ENCODE measurements at regions not wholly inside any gene's neighbourhood (a gene's known extent, or its start where the extent isn't known, plus 50 kb on each side); places are given as distances from the start of the nearest gene placed in this dataset.

DNA sequence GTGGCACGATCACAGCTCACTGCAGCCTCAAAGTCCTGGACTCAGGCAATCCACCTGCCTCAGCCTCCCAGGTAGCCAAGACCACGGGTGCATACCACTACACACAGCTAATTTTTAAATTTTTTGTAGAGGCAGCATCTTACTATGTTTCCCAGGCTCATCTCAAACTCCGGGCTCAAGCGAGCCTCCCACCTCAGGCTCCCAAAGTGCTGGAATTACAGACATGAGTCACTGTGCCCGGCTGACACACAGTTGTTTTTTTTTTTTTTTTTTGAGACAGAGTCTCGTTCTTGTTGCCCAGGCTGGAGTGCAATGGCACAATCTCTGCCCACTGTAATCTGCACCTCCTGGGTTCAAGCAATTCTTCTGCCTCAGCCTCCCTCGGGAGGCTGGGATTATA lies 70.1 kb upstream of the CNOT6 start:
- Histone ChIP-seq H3K4me1 (no peaks in the 10 kb centered on the region), H3K4me3 (no peak overlapping the region), H3K27ac (no peak overlapping the region), H3K27me3 (no peaks in the 10 kb centered on the region), H3K36me3 (no peaks in the 10 kb centered on the region), H3K9me3 (no peaks in the 10 kb centered on the region)
- TF ChIP-seq POLR2A (IDR thresholded peaks at IDR 0.05) (no peak), POLR2AphosphoS5 (IDR thresholded peaks at IDR 0.05) (no peak)
- TF ChIP-seq, protein P1, sequence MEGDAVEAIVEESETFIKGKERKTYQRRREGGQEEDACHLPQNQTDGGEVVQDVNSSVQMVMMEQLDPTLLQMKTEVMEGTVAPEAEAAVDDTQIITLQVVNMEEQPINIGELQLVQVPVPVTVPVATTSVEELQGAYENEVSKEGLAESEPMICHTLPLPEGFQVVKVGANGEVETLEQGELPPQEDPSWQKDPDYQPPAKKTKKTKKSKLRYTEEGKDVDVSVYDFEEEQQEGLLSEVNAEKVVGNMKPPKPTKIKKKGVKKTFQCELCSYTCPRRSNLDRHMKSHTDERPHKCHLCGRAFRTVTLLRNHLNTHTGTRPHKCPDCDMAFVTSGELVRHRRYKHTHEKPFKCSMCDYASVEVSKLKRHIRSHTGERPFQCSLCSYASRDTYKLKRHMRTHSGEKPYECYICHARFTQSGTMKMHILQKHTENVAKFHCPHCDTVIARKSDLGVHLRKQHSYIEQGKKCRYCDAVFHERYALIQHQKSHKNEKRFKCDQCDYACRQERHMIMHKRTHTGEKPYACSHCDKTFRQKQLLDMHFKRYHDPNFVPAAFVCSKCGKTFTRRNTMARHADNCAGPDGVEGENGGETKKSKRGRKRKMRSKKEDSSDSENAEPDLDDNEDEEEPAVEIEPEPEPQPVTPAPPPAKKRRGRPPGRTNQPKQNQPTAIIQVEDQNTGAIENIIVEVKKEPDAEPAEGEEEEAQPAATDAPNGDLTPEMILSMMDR (IDR thresholded peaks at IDR 0.05), result no peak
- DNase-seq (ENCODE audit: low spot score in 2 of 2), result no peak
- intact Hi-C loops (cut with DNase I; ENCODE audit: low total_unique reads), result no loop called here

DNA sequence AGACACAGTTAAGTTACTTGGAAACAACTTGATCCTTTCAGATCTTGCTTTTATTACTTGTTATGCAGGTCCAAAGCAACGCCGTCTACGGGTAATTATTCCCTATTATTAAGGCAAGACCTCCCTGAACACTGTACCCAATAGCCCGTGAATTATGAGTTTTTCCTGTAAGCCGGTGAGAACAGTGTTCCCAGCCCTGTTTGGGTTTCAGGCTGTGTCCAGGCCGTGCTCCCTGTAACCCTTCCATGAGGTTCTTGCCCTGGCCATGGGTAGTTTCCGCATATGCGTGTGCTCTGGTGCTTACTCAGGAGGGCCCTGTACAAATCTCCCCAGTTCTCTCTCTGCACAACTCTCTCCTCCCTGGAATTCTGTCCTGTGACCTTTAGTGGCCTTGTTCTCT lies 65.6 kb upstream of the CNOT6 start:
- Histone ChIP-seq H3K9me3 (peaks cover 0 to 6% of the 10 kb centered on the region in 2 donors), H3K27ac (no peak overlapping the region), H3K36me3 (no peaks in the 10 kb centered on the region), H3K27me3 (no peaks in the 10 kb centered on the region), H3K4me1 (no peaks in the 10 kb centered on the region), H3K4me3 (no peak overlapping the region)
- no peak for DNase-seq (ENCODE audit: low spot score in 2 of 2)
- TF ChIP-seq POLR2AphosphoS5 (IDR thresholded peaks at IDR 0.05) (no peak), POLR2A (IDR thresholded peaks at IDR 0.05) (no peak)
- TF ChIP-seq, protein P1 (IDR thresholded peaks at IDR 0.05), result no peak
- intact Hi-C loops (cut with DNase I; ENCODE audit: low total_unique reads), result loop anchor here (5.0 kb wide), 1 partner anchor 244 kb away; no protein-coding TSS in a partner anchor

DNA sequence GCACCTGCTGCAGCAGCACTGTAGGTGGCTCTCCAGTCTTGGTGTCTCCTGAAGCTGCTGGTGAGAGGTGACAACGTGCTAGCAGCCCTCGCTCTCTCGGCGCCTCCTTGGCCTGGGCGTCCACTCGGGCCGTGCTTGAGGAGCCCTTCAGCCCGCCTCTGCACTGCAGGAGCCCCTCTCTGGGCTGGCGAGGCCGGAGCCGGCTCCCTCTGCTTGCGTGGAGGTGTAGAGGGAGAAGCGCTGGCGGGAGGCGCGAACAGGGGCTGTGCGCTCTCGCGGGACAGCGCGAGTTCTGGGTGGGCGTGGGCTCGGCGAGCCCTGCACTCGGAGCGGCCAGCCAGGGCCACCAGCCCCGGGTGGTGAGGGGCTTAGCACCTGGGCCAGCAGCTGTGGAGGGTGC lies 62.2 kb upstream of the CNOT6 start:
- H3K4me1 ChIP-seq, result no peaks in the 10 kb centered on the region
- peaks cover 0 to 4% of the 10 kb centered on the region in 2 donors for H3K27me3 ChIP-seq
- intact Hi-C loops (cut with DNase I; ENCODE audit: low total_unique reads), result no loop called here
- DNase-seq (ENCODE audit: low spot score in 2 of 2), result no peak
- H3K27ac ChIP-seq, result no peak overlapping the region
- H3K4me3 ChIP-seq, result no peak overlapping the region
- TF ChIP-seq, protein P1 (IDR thresholded peaks at IDR 0.05), result no peak
- TF ChIP-seq POLR2AphosphoS5 (IDR thresholded peaks at IDR 0.05) (no peak), POLR2A (IDR thresholded peaks at IDR 0.05) (no peak)
- H3K9me3 ChIP-seq, result peaks cover 0 to 6% of the 10 kb centered on the region in 2 donors
- no peaks in the 10 kb centered on the region for H3K36me3 ChIP-seq

DNA sequence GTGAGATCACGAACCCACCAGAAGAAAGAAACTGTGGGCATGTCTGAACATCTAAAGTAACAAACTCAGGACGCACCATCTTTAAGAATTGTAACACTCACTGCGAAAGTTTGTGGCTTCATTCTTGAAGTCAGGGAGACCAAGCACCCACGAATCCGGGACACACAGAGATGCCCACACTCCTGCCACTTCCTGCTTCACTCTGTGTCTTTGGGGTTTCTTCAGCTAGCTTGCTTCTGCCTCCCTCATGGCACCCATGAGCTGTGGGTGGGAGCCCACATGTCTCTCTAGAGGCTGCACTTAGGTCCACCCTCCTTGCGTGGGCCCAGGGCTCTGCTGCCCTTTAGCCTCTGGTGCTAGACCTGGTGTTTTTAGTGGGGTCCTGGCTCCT lies 61.2 kb upstream of the CNOT6 start:
- intact Hi-C loops (cut with DNase I; ENCODE audit: low total_unique reads), result no loop called here
- Histone ChIP-seq H3K36me3 (no peaks in the 10 kb centered on the region), H3K4me3 (no peak overlapping the region), H3K4me1 (no peaks in the 10 kb centered on the region), H3K27ac (no peak overlapping the region), H3K27me3 (peaks cover 0 to 4% of the 10 kb centered on the region in 2 donors), H3K9me3 (peaks cover 0 to 6% of the 10 kb centered on the region in 2 donors)
- TF ChIP-seq, protein P1 (IDR thresholded peaks at IDR 0.05), result no peak
- TF ChIP-seq POLR2A (IDR thresholded peaks at IDR 0.05), result no peak
- DNase-seq (ENCODE audit: low spot score in 2 of 2), result no peak

DNA sequence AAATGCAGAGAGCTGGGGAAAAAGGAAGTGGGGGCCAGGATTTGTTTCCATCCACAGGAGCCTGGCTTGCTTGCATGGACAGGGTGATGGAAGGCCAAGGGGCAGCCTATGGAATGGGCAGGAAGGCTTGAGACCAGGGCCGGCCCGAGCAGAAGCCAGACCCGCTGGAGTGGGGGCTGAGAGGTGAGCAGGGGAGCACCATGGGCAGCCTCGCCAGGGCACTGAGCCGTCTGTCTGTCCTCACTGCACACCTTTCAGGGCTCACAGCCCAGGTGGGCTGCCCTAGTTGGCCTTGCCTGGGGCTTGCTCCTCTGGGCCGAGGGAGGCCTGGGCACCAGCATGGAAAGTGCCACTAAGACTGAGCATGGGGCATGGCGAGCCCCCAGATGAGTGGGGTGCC lies 58.6 kb upstream of the CNOT6 start:
- H3K36me3 ChIP-seq, result no peaks in the 10 kb centered on the region
- no peak overlapping the region for H3K27ac ChIP-seq
- no peak overlapping the region for H3K4me3 ChIP-seq
- TF ChIP-seq, protein P1 (IDR thresholded peaks at IDR 0.05), result no peak
- TF ChIP-seq POLR2A (IDR thresholded peaks at IDR 0.05) (no peak), POLR2AphosphoS5 (IDR thresholded peaks at IDR 0.05) (no peak)
- H3K9me3 ChIP-seq, result peaks cover 4 to 15% of the 10 kb centered on the region in 2 donors
- intact Hi-C loops (cut with DNase I; ENCODE audit: low total_unique reads), result no loop called here
- peaks cover 0 to 4% of the 10 kb centered on the region in 2 donors for H3K27me3 ChIP-seq
- no peaks in the 10 kb centered on the region for H3K4me1 ChIP-seq
- no peak for DNase-seq (ENCODE audit: low spot score in 2 of 2)
